A673 (cell line): ENCODE measurements at regions not wholly inside any gene's neighbourhood (a gene's known extent, or its start where the extent isn't known, plus 50 kb on each side); places are given as distances from the start of the nearest gene placed in this dataset.
"Not testable (repeated sequence)": the region's sequence is repeated elsewhere in the genome, so short reads cannot be mapped to it uniquely, and the experiment has no call there.

Experiments
- BruUV-seq: library from RNA; stranded (reverse); fragments of 400-500 nt; replicated peaks from 2 replicates; lab custom pipeline; 2021; lab: Mats Ljungman, UMichigan
- CTCF ChIA-PET: fragments of 300-600 bp; sonication (Branson Sonifier 250); formaldehyde crosslinking; loops from one replicate; lab custom pipeline; 2022; ENCODE audit warnings: antibody characterized with exemption; lab: Charles Lee
- POLR2A ChIA-PET: fragments of 300-600 bp; sonication (Branson Sonifier 250); formaldehyde crosslinking; loops from one replicate; lab custom pipeline; 2022; ENCODE audit warnings: antibody characterized with exemption; ENCODE audit not compliant: low non-redundant PET; lab: Charles Lee
- DNase-seq: peaks from one replicate; pipeline ENCODE4 v3.0.0-alpha.2; 2015; ENCODE audit warnings: low spot score
- H3K27ac ChIP-seq: fragments of 200-600 bp; sonication (generic); 2 replicates; pipeline ENCODE4 v1.5.1; 2016; ENCODE audit warnings: mixed run types, low read depth, mild to moderate bottlenecking, mixed read lengths, antibody characterized with exemption, low read length; ENCODE audit not compliant: poor library complexity, severe bottlenecking
- H3K27me3 ChIP-seq: fragments of 200-600 bp; sonication (generic); replicated peaks from 2 replicates; pipeline ENCODE4 v1.6.1; 2017; ENCODE audit warnings: mixed run types, low read depth, mild to moderate bottlenecking, mixed read lengths, antibody characterized with exemption, low read length; ENCODE audit not compliant: insufficient read depth, poor library complexity
- H3K36me3 ChIP-seq: fragments of 200-600 bp; sonication (generic); 2 replicates; pipeline ENCODE4 v1.6.1; 2016; ENCODE audit warnings: mixed run types, mild to moderate bottlenecking, mixed read lengths, antibody characterized with exemption, low read length; ENCODE audit not compliant: insufficient read depth, poor library complexity, severe bottlenecking
- H3K4me1 ChIP-seq: fragments of 200-600 bp; sonication (generic); 2 replicates; pipeline ENCODE4 v1.6.1; 2017; ENCODE audit warnings: mixed run types, mild to moderate bottlenecking, mixed read lengths, antibody characterized with exemption, low read length; ENCODE audit not compliant: insufficient read depth, poor library complexity, severe bottlenecking
- H3K4me3 ChIP-seq: fragments of 200-600 bp; sonication (generic); 2 replicates; pipeline ENCODE4 v1.5.1; 2016; ENCODE audit warnings: low read depth, mixed run types, mild to moderate bottlenecking, mixed read lengths, low read length; ENCODE audit not compliant: poor library complexity, severe bottlenecking
- H3K9me3 ChIP-seq: fragments of 200-600 bp; sonication (generic); 2 replicates; pipeline ENCODE4 v1.6.1; 2016; ENCODE audit warnings: mixed run types, low read depth, mild to moderate bottlenecking, mixed read lengths, antibody characterized with exemption, low read length; ENCODE audit not compliant: poor library complexity, severe bottlenecking
- EZH2 ChIP-seq: fragments of 200-600 bp; sonication (generic); IDR thresholded peaks from 2 replicates; pipeline ENCODE4 v1.6.1; 2017; ENCODE audit warnings: borderline replicate concordance, low read depth, mild to moderate bottlenecking, mixed read lengths, antibody characterized with exemption, low read length; ENCODE audit not compliant: poor library complexity, severe bottlenecking
- intact Hi-C: fragments of 100-400 bp; cut with micrococcal nuclease; formaldehyde crosslinking; loops from one replicate; pipeline ENCODE4 v1.10.0; 2022; ENCODE audit not compliant: unreplicated experiment
- TF ChIP-seq, protein P1 (sequence below): fragments of 300-800, 200-600 bp; sonication (generic); conservative IDR thresholded peaks from 2 replicates; pipeline ENCODE4 v1.5.1; 2017; ENCODE audit warnings: low read depth, mild to moderate bottlenecking, antibody characterized with exemption, low read length, moderate library complexity, mixed read lengths

DNA sequence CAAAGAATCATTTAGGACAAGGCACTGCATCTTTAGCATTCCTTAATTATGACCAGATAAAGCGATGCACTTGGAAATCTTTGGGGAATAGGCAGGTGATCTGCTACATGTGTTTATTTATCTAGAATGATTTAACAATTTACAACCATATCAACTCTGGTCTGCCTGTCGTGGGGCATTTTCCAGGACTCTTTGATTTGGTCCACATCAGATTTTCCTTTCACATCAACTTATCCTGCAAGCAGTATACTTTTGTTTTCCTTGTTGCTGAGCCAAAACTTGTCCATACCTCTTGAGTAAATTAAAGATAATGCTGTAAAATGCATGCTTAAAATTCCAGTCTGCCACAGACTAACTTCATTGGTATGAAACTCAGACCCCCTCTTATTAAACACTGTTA is 312.4 kb upstream of the TCF4 start:
- Histone ChIP-seq H3K27ac (no peak overlapping the region), H3K4me3 (no peak overlapping the region), H3K9me3 (no peaks in the 10 kb centered on the region), H3K27me3 (no peaks in the 10 kb centered on the region), H3K36me3 (no peaks in the 10 kb centered on the region), H3K4me1 (no peaks in the 10 kb centered on the region)
- TF ChIP-seq, protein P1, sequence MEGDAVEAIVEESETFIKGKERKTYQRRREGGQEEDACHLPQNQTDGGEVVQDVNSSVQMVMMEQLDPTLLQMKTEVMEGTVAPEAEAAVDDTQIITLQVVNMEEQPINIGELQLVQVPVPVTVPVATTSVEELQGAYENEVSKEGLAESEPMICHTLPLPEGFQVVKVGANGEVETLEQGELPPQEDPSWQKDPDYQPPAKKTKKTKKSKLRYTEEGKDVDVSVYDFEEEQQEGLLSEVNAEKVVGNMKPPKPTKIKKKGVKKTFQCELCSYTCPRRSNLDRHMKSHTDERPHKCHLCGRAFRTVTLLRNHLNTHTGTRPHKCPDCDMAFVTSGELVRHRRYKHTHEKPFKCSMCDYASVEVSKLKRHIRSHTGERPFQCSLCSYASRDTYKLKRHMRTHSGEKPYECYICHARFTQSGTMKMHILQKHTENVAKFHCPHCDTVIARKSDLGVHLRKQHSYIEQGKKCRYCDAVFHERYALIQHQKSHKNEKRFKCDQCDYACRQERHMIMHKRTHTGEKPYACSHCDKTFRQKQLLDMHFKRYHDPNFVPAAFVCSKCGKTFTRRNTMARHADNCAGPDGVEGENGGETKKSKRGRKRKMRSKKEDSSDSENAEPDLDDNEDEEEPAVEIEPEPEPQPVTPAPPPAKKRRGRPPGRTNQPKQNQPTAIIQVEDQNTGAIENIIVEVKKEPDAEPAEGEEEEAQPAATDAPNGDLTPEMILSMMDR = no peak
- no peak for TF ChIP-seq EZH2
- no peak for DNase-seq
- BruUV-seq = no TSS peak
- intact Hi-C loops = no loop called here
- ChIA-PET POLR2A (no interaction called here), CTCF (no interaction called here)

GRCh38 chr18:55897091-55897689 is 309.2 kb upstream of the TCF4 start:
- TF ChIP-seq, protein P1 = no peak
- no peak for TF ChIP-seq EZH2
- no peaks in the 10 kb centered on the region for H3K4me1 ChIP-seq
- H3K4me3 ChIP-seq = no peak overlapping the region
- ChIA-PET POLR2A (no interaction called here), CTCF (no interaction called here)
- no peaks in the 10 kb centered on the region for H3K9me3 ChIP-seq
- DNase-seq = no peak
- BruUV-seq = no TSS peak
- no peak overlapping the region for H3K27ac ChIP-seq
- no peaks in the 10 kb centered on the region for H3K36me3 ChIP-seq
- intact Hi-C loops = no loop called here
- no peaks in the 10 kb centered on the region for H3K27me3 ChIP-seq

- H3K27ac ChIP-seq = no peak overlapping the region
- intact Hi-C loops = no loop called here
- TF ChIP-seq EZH2 = no peak
- TF ChIP-seq, protein P1 = no peak
- no peak for DNase-seq
- H3K27me3 ChIP-seq = no peaks in the 10 kb centered on the region
- BruUV-seq = no TSS peak
- no peaks in the 10 kb centered on the region for H3K9me3 ChIP-seq
- no peak overlapping the region for H3K4me3 ChIP-seq
- CTCF ChIA-PET = no interaction called here
- POLR2A ChIA-PET = no interaction called here
- no peaks in the 10 kb centered on the region for H3K36me3 ChIP-seq
- H3K4me1 ChIP-seq = no peaks in the 10 kb centered on the region
Measured at GRCh38 chr18:55893948-55894347, 306.0 kb upstream of the TCF4 start.

- H3K27ac ChIP-seq, H3K4me1 ChIP-seq, intact Hi-C loops, H3K27me3 ChIP-seq, H3K9me3 ChIP-seq, DNase-seq, POLR2A ChIA-PET, H3K36me3 ChIP-seq, H3K4me3 ChIP-seq, BruUV-seq, CTCF ChIA-PET: not testable (repeated sequence)
Measured at GRCh38 chr18:55892862-55893813, 305.1 kb upstream of the TCF4 start.
